SU-DHL-6 (cell line): ENCODE measurements at regions not wholly inside any gene's neighbourhood (a gene's known extent, or its start where the extent isn't known, plus 50 kb on each side); places are given as distances from the start of the nearest gene placed in this dataset.

ENCODE experiments used
- H2AFZ ChIP-seq: fragments of 200-600 bp; sonication (generic); 2 replicates; pipeline ENCODE4 v1.6.1; 2014; ENCODE audit warnings: low read depth, mild to moderate bottlenecking, moderate library complexity, mixed read lengths, antibody characterized with exemption, low read length; ENCODE audit not compliant: severe bottlenecking
- H3F3A ChIP-seq: fragments of 200-600 bp; shearing (Covaris generic); 2 replicates; pipeline ENCODE4 v1.6.0; 2016; ENCODE audit warnings: antibody characterized with exemption, mild to moderate bottlenecking; ENCODE audit not compliant: insufficient read depth
- H3K27ac ChIP-seq: fragments of 200-600 bp; sonication (generic); 2 replicates; pipeline ENCODE4 v1.5.1; 2016; ENCODE audit warnings: low read depth, mild to moderate bottlenecking, low read length, moderate library complexity, mixed read lengths
- H3K27me3 ChIP-seq: fragments of 200-600 bp; sonication (generic), shearing (Covaris generic); 2 replicates; pipeline ENCODE4 v1.6.0; 2014; ENCODE audit warnings: mild to moderate bottlenecking, low read length
- H3K36me3 ChIP-seq: fragments of 200-600 bp; sonication (generic); 2 replicates; pipeline ENCODE4 v1.6.1; 2014; ENCODE audit warnings: mild to moderate bottlenecking, low read length, mixed read lengths
- H3K4me2 ChIP-seq: fragments of 300-600, 200-600 bp; shearing (Covaris generic), sonication (generic); 2 replicates; pipeline ENCODE4 v1.6.0; 2014; ENCODE audit warnings: low read length, low read depth, mild to moderate bottlenecking; ENCODE audit not compliant: poor library complexity, severe bottlenecking
- H3K4me3 ChIP-seq: fragments of 200-600 bp; sonication (generic); 2 replicates; pipeline ENCODE4 v1.5.1; 2014; ENCODE audit warnings: antibody characterized with exemption, low read length, mild to moderate bottlenecking, mixed read lengths; ENCODE audit not compliant: insufficient read depth, poor library complexity, severe bottlenecking
- H3K79me2 ChIP-seq: fragments of 200-600 bp; sonication (generic); 2 replicates; pipeline ENCODE4 v1.6.1; 2014; ENCODE audit warnings: mild to moderate bottlenecking, low read length, moderate library complexity; ENCODE audit not compliant: insufficient read depth
- H3K9ac ChIP-seq: fragments of 200-600 bp; sonication (generic); 2 replicates; pipeline ENCODE4 v1.7.0; 2014; ENCODE audit warnings: mild to moderate bottlenecking, low read length
- H3K9me2 ChIP-seq: fragments of 200-600 bp; sonication (generic); replicated peaks from 2 replicates; pipeline ENCODE4 v1.6.1; 2014; ENCODE audit warnings: low read length; ENCODE audit not compliant: insufficient read depth
- H3K9me3 ChIP-seq: fragments of 200-600 bp; sonication (generic); 2 replicates; pipeline ENCODE4 v1.6.1; 2014; ENCODE audit warnings: low read length, mixed read lengths; ENCODE audit not compliant: insufficient read depth
- H4K20me1 ChIP-seq: fragments of 200-600 bp; sonication (generic); 2 replicates; pipeline ENCODE4 v1.6.1; 2014; ENCODE audit warnings: low read depth, mild to moderate bottlenecking, antibody characterized with exemption, low read length, moderate library complexity, mixed read lengths
- EZH2phosphoT487 ChIP-seq: fragments of 200-600 bp; sonication (generic), shearing (Covaris generic); conservative IDR thresholded peaks from 2 replicates; pipeline ENCODE4 v1.6.1; 2018; ENCODE audit warnings: mild to moderate bottlenecking, antibody characterized with exemption, low read length, moderate library complexity, mixed read lengths
- TF ChIP-seq, protein P1 (sequence below): fragments of 200-600 bp; sonication (generic); IDR thresholded peaks from one replicate; pipeline ENCODE4 v1.5.1; 2017; ENCODE audit warnings: antibody characterized with exemption, mild to moderate bottlenecking, low read length, moderate library complexity; ENCODE audit not compliant: insufficient read depth, poor library complexity, severe bottlenecking

DNA sequence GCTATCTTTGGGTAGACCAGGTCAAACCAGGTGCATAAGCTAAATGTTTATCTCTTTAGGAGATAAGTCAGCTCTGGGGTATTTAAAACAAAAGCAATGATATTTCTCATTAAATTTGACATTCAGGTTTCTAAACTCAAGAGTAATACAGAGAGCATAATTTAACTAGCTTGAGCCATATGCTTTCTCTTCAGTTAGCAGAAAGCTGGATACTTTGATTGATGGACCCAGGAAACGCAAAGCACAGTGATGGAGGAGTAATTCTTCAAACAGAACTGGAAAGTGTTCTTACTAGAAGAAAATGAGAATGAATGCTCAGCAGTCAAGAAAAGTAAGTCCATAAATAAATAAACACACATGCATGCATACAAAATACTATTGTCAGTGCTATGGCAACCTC, 885.7 kb upstream of the RAG2 start:
- no peak for TF ChIP-seq EZH2phosphoT487
- TF ChIP-seq, protein P1, sequence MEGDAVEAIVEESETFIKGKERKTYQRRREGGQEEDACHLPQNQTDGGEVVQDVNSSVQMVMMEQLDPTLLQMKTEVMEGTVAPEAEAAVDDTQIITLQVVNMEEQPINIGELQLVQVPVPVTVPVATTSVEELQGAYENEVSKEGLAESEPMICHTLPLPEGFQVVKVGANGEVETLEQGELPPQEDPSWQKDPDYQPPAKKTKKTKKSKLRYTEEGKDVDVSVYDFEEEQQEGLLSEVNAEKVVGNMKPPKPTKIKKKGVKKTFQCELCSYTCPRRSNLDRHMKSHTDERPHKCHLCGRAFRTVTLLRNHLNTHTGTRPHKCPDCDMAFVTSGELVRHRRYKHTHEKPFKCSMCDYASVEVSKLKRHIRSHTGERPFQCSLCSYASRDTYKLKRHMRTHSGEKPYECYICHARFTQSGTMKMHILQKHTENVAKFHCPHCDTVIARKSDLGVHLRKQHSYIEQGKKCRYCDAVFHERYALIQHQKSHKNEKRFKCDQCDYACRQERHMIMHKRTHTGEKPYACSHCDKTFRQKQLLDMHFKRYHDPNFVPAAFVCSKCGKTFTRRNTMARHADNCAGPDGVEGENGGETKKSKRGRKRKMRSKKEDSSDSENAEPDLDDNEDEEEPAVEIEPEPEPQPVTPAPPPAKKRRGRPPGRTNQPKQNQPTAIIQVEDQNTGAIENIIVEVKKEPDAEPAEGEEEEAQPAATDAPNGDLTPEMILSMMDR = no peak
- Histone ChIP-seq H3K9me3 (no peaks in the 10 kb centered on the region), H3F3A (no peaks in the 10 kb centered on the region), H3K79me2 (no peaks in the 10 kb centered on the region), H4K20me1 (no peaks in the 10 kb centered on the region), H3K9ac (no peak overlapping the region), H3K4me2 (no peak overlapping the region), H3K36me3 (no peaks in the 10 kb centered on the region), H3K27me3 (no peaks in the 10 kb centered on the region), H2AFZ (no peak overlapping the region), H3K9me2 (no peaks in the 10 kb centered on the region), H3K4me3 (no peak overlapping the region), H3K27ac (no peak overlapping the region)

DNA sequence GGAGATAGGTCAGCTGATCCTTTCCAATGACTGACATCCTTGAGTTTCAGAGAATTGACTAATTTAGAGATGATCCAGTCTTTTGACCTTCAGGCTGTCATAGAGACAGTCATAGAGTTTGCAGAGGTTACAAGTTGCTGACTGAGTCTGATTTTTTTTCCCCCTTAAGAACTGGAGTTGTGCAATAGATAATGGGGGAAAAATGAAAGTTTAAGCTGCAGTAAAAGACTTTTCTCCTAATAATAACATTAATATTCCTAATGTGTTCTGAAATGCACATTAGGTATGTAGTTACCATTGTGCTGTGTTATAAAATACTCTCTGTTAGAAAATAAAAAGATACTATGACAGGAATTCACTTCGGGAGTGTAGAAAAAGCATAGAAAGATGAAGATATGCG, 876.9 kb upstream of the RAG2 start:
- no peaks in the 10 kb centered on the region for H3K9me3 ChIP-seq
- no peak overlapping the region for H3K4me3 ChIP-seq
- no peaks in the 10 kb centered on the region for H3K27me3 ChIP-seq
- no peaks in the 10 kb centered on the region for H3K36me3 ChIP-seq
- TF ChIP-seq EZH2phosphoT487 = no peak
- TF ChIP-seq, protein P1 = no peak
- H3K9ac ChIP-seq = no peak overlapping the region
- H4K20me1 ChIP-seq = no peaks in the 10 kb centered on the region
- H3K4me2 ChIP-seq = no peak overlapping the region
- H3K79me2 ChIP-seq = no peaks in the 10 kb centered on the region
- H3F3A ChIP-seq = no peaks in the 10 kb centered on the region
- no peak overlapping the region for H3K27ac ChIP-seq
- H3K9me2 ChIP-seq = no peaks in the 10 kb centered on the region
- no peak overlapping the region for H2AFZ ChIP-seq

DNA sequence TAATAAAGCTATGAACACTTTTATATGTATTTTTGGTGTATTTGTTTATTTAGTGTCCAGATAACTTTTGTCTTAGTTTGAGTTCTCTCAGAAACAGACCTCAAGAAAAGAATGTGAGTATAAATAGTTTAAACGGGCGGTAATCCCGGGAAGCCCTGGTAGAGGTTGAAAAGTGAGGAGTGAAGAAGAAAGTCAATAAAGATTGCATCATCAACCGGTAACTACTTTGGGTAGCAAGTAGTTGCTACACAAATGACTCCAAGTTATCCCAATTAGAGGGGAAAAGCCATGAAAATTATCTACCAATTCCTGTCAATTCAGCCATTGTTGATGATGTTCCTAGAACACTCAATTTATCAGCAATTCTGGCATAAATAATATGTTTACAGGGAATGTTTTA, 870.3 kb upstream of the RAG2 start:
- Histone ChIP-seq H3F3A (no peaks in the 10 kb centered on the region), H3K4me2 (no peak overlapping the region), H4K20me1 (no peaks in the 10 kb centered on the region), H3K27ac (no peak overlapping the region), H3K4me3 (no peak overlapping the region), H3K79me2 (no peaks in the 10 kb centered on the region), H2AFZ (no peak overlapping the region), H3K9me2 (no peaks in the 10 kb centered on the region), H3K9ac (no peak overlapping the region), H3K27me3 (no peaks in the 10 kb centered on the region), H3K36me3 (no peaks in the 10 kb centered on the region), H3K9me3 (no peaks in the 10 kb centered on the region)
- no peak for TF ChIP-seq EZH2phosphoT487
- TF ChIP-seq, protein P1 = no peak

DNA sequence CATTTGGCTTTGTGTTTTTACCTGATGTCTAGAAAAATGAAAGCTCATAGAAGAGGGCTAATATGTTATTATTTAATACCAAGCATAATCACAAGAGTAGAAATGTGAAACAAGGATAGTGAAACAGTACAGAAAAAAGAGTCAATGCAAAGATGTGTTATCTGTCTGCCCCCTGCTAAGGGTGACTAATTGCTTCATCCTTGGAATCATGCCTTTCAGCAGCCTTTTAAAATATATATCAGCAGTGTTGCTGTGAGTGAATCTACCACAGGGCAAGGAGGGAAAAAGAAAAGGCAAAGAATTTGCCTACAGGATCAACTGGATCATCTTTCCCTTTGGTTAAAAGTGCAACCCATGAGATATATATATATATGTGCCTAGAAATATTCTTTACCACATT, 867.2 kb upstream of the RAG2 start:
- TF ChIP-seq EZH2phosphoT487 = no peak
- TF ChIP-seq, protein P1 = no peak
- H3K4me2 ChIP-seq = no peak overlapping the region
- no peaks in the 10 kb centered on the region for H3K36me3 ChIP-seq
- H3K79me2 ChIP-seq = no peaks in the 10 kb centered on the region
- H3K9ac ChIP-seq = no peak overlapping the region
- no peak overlapping the region for H3K27ac ChIP-seq
- no peak overlapping the region for H3K4me3 ChIP-seq
- H3K9me2 ChIP-seq = no peaks in the 10 kb centered on the region
- no peaks in the 10 kb centered on the region for H3K9me3 ChIP-seq
- H4K20me1 ChIP-seq = no peaks in the 10 kb centered on the region
- no peaks in the 10 kb centered on the region for H3K27me3 ChIP-seq
- H2AFZ ChIP-seq = no peak overlapping the region
- H3F3A ChIP-seq = no peaks in the 10 kb centered on the region
